ENCODE measurements at regions not wholly inside any gene's neighbourhood (a gene's known extent, or its start where the extent isn't known, plus 50 kb on each side); places are given as distances from the start of the nearest gene placed in this dataset.

DNA sequence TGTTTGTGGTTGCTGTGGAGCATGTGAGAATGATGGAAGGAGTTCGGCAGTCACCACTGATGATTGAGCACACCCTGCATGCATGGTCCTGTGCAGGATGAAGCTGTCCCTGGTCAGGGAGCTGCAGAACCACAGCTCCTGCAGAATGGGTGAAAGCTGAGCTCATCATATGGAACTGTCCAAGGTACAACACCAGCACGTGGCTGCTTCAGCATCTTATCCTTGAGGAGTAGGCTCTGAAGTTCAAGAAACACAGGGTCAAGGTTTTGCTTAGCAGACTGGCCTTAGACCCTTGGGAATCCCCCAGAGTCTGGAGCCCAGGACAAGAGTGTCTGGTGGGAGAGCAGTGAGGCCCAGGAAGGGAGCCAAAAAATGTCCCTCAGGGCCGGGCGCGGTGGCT, 182.4 kb upstream of the LARGE1 start:
- TF ChIP-seq POLR2A (IDR thresholded peaks at IDR 0.05; ENCODE audit: low read depth, low read length) (no peak), TAF1 (IDR thresholded peaks at IDR 0.05; ENCODE audit: borderline replicate concordance, low read depth, low read length) (no peak)

Measured in GM12892 (cell line).